Omental fat pad (tissue), 3 donors: ENCODE measurements at regions not wholly inside any gene's neighbourhood (a gene's known extent, or its start where the extent isn't known, plus 50 kb on each side); places are given as distances from the start of the nearest gene placed in this dataset.
"Not testable (repeated sequence)": the region's sequence is repeated elsewhere in the genome, so short reads cannot be mapped to it uniquely, and the experiment has no call there.

Source experiments
- ATAC-seq: fragments of 150-250 bp; one replicate; pipeline ENCODE4 v1.9.1; 2016; ENCODE audit warnings: mild to moderate bottlenecking, moderate library complexity; ENCODE audit not compliant: low FRiP score
- DNase-seq: peaks from one replicate; pipeline ENCODE4 v3.0.0-alpha.2; 2019; ENCODE audit warnings: low spot score
- CTCF ChIP-seq, 3 donors: fragments of 450-650 bp; IDR thresholded peaks; one replicate each; pipeline ENCODE4 v1.5.1; 2016 to 2017; ENCODE audit warnings: antibody characterized with exemption in 3 of 3, mild to moderate bottlenecking in 3 of 3, moderate library complexity in 2 of 3

- TF ChIP-seq CTCF (IDR thresholded peaks at IDR 0.05) = no peak
- DNase-seq = no peak
- no peak for ATAC-seq
Measured at GRCh38 chrX:40875476-40875875, 140.1 kb upstream of the MED14 start.

GRCh38 chrX:40877887-40878286 lies 142.5 kb upstream of the MED14 start:
- ATAC-seq = no peak
- no peak for DNase-seq

GRCh38 chrX:40878766-40879165 lies 143.4 kb upstream of the MED14 start:
- ATAC-seq = no peak
- no peak for DNase-seq
- no peak for TF ChIP-seq CTCF (IDR thresholded peaks at IDR 0.05)

More at GRCh38 chrX:40877887-40878286, 142.5 kb upstream of the MED14 start:
- TF ChIP-seq CTCF (IDR thresholded peaks at IDR 0.05) = no peak

GRCh38 chrX:40879172-40879571 lies 143.8 kb upstream of the MED14 start:
- not testable (repeated sequence) for DNase-seq, ATAC-seq

- DNase-seq (no peak), ATAC-seq (no peak)
- TF ChIP-seq CTCF (IDR thresholded peaks at IDR 0.05) = no peak
Measured at GRCh38 chrX:40880712-40881111, 145.4 kb upstream of the MED14 start.

- ATAC-seq (no peak), DNase-seq (no peak)
- no peak for TF ChIP-seq CTCF (IDR thresholded peaks at IDR 0.05)
Measured at GRCh38 chrX:40883021-40883619, 147.8 kb upstream of the MED14 start.

- TF ChIP-seq CTCF (IDR thresholded peaks at IDR 0.05) = no peak
- ATAC-seq (no peak), DNase-seq (no peak)
Measured at GRCh38 chrX:40885989-40886388, 150.6 kb upstream of the MED14 start.

- TF ChIP-seq CTCF (IDR thresholded peaks at IDR 0.05) = no peak
- no peak for ATAC-seq
Measured at GRCh38 chrX:40887476-40887875, 152.1 kb upstream of the MED14 start.

More at GRCh38 chrX:40887476-40887875, 152.1 kb upstream of the MED14 start:
- DNase-seq = no peak
